ENCODE measurements at regions not wholly inside any gene's neighbourhood (a gene's known extent, or its start where the extent isn't known, plus 50 kb on each side); places are given as distances from the start of the nearest gene placed in this dataset.

DNA sequence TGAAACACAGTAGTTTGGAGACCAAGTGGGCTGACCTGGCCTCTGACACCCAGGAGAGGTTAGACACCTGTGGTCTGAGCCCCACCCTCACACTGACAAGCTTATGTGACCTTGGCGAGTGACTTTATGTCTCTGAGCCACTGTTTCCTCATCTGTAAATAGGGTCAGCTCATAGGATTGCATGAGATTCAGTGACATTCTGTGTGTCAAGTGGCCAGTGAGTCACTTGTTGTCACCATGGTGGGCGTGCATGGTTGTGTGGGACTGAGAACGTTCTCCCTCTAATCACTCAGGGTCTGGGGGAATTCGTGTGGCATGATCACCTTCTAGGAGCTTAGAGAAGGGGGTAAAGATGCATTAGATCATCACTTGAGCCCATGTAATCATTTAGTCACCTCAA lies 146.4 kb downstream of the PHETA1 start:
- no peak for DNase-seq (ENCODE audit: low read depth, low spot score)

DNA sequence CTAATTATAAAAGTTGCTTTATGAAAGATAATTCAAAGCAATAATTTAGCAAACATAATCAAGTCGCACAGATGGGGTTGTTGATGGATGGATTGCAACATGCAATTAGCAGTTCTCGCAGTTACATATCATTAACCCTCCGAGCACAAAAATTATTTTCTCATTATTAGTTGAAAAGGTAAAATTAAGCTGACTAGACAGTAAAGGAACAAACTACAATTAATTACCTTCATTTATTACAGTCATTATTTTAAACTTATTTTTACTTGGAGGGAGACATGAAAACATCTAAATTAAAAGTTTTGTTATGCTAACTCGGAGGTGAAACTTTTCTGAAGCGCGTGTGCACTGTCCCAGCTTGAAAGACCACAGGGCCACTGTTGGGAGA lies 146.9 kb downstream of the PHETA1 start:
- no peak for DNase-seq (ENCODE audit: low read depth, low spot score)

DNA sequence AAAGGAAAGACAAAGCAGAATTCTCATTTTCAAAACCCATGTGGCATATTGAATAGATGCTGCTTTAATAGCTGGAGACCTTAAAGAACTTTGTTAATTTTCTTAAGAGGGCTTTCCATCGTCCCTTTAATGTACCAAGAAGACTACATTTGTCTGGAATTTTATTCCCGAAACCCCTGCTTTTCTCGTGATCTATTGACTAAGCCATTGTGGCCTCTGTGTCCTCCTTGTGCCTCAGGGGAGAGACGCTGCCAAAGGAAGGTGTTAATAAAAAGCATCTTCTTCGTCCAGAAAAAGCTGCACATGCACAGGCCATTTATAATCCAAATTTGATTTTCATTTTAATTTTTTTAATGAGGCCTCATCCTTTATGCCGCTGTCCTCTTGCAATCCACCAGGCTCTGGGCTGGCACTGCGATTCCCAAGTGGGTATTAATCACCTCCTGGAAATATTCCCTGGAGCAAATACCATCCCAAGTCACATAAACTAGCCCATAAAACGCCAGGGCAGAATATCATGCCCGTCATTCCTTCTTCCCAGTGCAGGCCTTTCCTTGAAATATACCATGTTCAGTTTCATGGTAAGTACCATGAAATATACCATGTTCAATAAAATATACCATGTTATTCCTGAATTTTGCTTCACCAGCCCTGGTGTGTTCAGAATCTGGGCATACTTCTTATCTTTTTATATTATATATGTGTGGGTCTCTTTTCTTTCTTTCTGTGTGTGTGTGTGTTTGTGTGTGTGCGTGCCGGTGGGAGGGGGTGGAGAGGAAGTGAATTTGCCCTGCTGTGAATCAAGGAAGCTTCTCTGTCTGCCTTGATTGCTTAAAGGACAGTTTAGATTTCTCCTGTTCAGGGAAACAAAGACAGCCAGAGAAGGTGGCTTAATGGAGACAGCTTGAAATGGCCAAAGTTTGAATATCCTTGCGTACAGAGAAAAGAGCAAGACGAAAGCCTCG lies 147.6 kb downstream of the PHETA1 start:
- DNase-seq (ENCODE audit: low read depth, low spot score), result no peak

DNA sequence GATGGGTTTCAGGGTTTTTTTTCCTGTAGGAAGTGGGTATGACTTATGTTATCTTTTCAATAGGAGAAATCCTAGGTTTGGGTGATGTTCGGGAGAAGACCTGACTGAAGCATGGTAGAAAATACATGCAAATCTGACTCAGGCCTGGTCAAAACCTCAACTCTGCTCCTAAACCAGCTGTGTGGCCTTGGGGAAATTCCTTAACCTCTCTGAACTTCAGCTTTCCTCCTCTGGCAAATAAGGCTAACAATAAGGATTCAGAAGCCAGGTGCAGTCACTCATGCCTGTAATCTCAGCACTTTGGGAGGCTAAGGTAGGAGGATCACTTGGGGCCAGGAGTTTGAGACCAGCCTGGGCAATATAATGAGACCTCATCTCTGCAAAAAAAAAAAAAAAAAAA lies 148.5 kb downstream of the PHETA1 start:
- no peak for DNase-seq (ENCODE audit: low read depth, low spot score)

DNA sequence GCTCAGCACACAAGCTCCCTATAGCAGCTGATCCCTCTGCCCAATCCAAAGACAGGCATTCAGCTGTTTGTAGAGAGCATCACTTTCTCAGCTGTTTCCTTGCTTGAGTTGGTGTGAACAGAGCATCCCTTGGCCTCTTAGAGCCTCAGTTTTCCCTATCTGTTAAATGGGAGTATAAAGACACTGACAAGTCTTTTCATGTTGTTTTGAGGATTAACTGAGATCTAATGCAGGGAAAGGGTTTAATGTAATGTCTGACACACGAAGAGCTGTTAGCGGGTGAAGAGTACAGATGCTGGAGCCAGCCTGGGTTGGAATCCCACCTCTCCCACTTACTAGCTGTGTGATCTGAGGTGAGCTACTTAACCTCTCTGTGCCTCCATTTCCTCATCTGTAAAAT lies 149.5 kb downstream of the PHETA1 start:
- DNase-seq (ENCODE audit: low read depth, low spot score), result no peak

DNA sequence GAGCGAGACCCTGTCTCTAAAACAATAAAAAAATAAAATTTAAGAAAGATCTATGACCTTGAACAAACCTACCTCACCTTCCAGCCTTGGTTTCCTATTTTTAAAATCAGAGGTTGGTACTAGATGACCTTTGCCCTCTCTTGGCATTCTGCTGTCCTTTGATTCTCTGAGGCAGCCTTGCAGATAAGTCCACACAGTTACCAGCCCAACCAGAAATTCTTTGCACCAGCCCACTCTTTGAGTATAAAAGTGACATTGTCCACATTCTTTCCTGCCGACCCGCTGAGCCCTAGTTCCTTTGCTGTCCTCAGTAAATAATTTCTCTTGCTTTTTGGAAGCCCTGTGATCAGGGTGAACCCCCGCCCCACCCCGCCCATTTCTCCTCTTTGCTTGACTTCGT lies 150.4 kb downstream of the PHETA1 start:
- DNase-seq (ENCODE audit: low read depth, low spot score), result no peak

DNA sequence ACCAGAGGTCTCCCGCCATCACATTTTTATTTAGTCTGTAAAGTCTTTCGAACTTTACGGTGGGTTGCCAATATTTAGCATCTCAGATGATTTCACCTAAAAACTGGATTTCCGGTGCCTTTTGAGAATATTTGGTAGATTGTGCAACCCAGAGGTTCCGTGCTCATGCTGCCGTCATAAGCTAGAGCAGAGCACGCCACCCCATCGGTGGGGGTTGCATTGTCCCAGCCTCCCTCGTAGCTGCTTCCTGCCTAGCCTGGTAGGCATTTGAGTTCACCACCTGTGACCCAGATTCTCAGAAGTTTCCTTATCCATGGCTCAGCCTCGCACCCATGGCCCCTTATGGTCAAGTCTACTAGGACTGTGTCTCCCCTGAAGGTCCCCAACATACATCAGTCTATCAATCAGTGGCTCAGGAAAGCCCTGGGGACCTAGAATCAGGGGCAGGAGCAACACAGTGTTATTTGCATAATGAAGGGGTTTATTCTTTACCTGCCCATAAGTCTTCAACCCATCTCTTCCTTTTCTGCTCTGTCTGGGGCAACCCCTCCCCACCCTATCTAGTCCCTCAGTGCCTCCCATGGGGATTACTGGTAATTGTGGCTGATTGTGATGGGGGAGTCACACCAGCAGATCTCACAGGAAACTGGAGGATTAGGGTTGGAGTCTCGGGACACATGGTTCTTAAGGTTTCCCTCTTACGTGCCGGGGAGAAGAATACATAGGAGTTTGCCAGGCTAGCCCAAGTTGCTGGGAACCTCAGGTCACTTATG lies 152.3 kb downstream of the PHETA1 start:
- no peak for DNase-seq (ENCODE audit: low read depth, low spot score)

DNA sequence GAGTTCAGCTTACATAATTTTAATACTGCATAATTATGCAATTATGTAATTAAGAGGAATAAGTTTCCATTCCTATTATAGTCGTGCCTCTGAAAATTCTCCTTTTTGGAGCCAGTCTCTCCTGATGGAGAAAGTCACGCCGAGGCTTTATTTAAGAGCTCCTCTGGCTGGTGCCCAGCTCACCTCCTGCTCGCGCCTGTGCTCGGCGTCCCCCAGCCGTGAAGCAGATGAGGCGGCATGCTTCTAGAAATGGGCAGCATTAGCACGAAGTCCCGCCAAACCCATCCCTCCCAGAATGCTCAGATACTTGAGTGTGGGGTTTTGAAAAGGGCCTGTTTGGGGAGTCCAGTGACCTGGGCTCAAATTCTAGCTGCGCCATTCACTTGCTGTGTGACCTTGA lies 153.0 kb downstream of the PHETA1 start:
- no peak for DNase-seq (ENCODE audit: low read depth, low spot score)

DNA sequence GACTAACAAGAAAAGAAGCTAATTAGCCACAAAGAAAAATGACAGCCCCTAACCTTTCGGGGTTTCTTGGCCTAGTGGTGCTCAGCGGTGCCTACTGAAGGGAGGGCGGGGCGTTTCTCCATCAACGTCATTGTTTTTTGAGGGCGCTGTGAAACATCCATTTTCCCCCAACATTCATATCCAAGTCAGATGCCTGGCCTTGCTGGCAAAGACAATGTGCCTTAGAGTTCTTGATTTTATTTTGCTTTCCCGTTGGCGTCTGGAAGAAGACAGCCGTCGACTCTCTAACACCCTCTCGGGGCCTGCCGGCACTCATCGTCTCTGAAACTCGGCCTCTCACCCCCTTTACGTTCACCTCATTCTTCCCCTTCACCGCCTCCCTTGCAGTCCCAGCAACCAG lies 154.5 kb downstream of the PHETA1 start:
- no peak for DNase-seq (ENCODE audit: low read depth, low spot score)

DNA sequence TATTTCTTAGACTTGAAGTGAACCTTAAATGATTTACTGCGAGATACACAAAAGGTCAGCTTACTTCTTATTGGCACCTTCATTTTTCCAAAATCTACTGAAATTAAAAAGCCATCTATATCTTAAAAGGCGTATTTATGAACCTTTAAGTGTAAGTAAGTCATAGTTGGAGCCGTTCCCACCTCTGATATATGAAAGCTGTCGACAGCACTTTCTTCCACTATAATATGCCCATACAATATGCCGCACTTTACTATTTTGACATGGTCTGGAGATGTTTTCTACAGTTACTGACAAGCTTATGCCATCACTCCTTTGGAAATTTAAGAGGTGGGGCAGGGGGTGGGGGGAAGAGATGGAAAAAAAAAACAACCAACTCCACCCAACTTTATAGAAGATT lies 155.3 kb downstream of the PHETA1 start:
- DNase-seq (ENCODE audit: low read depth, low spot score), result no peak

DNA sequence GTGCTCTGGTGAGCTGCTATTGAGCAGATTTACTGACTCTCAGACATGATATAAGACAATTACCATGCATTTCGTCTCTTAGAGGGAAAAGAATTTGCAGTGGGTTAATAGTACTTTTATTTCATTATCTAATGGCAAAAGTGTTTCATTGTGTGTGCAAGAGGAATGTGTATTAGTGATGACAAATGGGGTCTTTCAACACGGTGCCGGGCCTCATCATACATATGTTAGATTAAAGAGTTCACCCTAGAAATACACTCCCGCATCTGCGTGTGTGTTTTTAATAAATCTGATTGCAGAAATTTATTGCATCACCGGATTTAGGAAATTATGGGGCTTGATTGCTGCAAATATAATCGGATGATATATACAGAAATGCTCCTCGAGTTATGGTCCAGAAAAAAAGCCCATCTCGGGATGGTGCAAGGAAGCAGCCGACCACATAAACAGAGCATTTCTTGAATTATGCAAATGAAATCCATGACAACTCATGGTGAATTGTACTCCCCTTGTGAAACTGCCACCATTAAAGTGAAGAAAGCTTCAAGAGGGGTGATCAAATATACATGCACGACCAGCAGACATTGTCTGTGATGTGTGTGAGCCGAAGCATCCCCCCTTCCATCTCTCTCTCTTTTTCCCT lies 156.0 kb downstream of the PHETA1 start:
- no peak for DNase-seq (ENCODE audit: low read depth, low spot score)

DNA sequence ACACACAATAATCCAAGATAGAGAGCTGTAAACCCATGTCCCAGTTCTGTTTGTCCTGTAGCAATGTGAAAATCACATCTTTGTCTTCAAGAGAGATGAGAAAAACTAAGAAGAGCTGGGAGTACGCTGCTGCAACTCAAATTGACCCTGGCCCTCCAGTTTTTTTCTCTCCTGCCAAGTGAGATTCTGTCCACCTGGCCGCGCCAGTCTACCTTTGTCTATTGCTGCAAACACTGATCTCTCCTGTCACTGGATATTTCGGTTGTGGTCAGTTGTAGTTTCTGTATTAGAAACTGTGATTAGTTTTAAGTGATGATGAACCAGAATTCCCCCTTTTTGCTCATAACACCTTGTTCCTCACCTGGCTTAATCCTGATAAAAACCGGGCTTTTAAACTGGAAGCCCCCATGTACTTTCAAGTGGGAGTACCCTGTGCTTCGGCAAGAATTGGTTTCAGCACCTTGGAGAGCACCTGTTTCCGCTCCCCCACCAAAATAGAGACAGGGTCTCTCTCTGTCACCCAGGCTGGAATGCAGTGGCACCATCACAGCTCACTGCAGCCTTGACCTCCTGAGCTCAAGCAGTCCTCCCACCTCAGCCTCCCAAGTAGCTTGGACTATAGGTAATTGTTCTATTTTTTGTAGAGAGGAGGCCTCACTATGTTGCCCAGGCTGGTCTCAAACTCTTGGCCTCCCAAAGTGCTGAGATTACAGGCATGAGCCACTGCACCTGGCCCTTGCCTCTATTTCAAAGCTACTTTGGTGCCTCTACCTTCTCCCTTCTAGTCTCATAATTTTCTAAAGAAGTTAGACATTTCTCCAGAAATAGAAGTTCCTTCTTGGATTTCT lies 156.8 kb downstream of the PHETA1 start:
- DNase-seq (ENCODE audit: low read depth, low spot score), result no peak

DNA sequence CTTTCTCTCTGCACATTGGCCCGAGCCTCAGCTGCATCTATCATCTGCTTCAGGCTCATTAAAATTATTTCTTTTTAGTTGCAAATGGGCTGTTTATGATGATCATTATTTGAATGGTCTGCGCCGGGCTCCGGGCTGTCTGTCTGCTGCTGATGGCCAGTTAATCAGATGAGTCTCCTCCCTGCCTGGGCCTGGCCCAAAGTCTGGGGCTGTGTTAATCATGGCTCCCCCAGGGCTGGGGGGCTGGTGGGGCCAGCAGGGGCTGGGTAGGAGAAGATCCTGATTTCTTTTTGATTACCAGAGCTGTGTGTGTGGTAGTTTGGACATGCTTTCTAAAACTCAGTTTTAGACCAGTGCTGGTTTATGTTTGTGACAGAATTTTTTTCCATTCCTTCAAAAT lies 159.1 kb downstream of the PHETA1 start:
- no peak for DNase-seq (ENCODE audit: low read depth, low spot score)

DNA sequence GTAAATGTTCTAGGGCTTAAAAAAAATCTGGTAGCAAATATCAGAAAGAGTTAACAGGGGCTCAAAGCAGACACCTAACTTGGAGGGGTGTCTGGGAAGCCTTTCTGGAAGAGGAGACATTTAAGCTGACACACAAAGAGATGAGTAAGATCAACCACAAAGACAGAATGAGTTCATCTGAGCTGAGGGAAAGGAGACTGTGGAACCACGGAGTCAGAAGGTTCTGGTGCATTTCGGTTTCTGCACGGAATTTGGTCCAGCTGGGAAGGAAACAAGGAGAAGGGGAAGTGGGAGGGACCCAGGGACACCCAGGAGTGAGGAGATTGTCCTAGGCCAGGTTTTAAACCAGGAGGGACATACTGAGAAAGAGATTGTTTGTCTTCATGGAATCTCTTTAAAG lies 161.1 kb downstream of the PHETA1 start:
- no peak for DNase-seq (ENCODE audit: low read depth, low spot score)

DNA sequence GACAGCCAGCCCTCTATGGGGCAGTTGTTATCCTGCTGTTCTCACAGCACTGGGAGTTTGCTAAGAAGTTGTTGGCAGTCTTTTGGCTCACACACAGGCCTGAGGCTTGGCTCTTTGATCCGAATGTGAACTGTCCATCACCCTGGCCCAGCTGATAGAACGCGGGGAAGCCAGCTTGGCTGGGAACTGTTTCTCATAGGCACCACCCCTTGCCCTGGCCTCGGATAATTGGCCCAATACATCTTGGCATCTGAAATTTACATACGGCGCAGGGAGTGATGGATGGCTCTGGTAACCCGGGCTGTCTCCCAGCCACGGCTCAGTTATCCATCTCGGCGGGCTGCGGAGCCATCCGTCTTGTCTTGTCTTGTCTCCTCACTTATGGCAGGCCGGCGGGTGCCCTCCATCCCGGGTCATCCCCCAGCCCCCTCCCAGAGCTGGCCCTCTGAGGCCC lies 164.1 kb downstream of the PHETA1 start:
- no peak for DNase-seq (ENCODE audit: low read depth, low spot score)

DNA sequence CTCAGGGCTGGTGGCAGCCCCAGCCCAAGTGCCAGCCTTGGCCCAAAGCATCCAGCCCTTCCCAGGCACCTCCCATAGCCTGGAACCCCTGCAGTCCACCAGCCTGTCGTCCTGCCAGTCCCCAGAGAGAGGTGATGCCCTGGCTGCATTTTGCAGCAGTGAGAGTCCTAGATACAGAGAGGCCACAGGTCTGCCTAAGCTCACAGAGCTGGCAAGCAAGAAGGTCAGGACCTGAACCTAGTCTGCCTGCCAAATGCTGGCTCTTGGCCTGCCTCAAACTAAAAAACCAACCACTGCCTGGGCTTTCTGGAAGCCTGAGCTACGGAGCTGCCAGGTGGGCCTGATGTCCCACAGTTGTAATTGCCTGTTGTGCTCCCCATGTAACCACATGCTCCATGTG lies 164.9 kb downstream of the PHETA1 start:
- no peak for DNase-seq (ENCODE audit: low read depth, low spot score)

DNA sequence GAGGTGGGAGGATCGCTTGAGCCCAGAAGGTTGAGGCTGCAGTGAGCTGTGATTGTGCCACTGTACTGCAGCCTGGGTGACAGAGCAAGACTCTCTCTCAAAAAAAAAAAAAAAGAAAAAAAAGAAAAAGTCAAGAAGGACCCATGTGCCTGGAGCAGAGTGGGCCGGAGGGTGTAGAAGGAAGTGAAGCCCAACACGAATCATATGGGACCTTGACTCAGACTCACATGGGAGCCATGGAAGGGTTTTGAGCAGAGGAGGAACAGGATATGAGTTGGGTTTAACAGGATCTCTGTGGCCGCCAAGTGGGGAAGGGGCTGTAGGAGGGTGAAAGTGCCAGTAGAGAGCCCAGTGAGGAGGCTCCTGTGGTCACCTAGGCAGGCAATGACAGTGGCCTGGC lies 165.4 kb downstream of the PHETA1 start:
- DNase-seq (ENCODE audit: low read depth, low spot score), result no peak

DNA sequence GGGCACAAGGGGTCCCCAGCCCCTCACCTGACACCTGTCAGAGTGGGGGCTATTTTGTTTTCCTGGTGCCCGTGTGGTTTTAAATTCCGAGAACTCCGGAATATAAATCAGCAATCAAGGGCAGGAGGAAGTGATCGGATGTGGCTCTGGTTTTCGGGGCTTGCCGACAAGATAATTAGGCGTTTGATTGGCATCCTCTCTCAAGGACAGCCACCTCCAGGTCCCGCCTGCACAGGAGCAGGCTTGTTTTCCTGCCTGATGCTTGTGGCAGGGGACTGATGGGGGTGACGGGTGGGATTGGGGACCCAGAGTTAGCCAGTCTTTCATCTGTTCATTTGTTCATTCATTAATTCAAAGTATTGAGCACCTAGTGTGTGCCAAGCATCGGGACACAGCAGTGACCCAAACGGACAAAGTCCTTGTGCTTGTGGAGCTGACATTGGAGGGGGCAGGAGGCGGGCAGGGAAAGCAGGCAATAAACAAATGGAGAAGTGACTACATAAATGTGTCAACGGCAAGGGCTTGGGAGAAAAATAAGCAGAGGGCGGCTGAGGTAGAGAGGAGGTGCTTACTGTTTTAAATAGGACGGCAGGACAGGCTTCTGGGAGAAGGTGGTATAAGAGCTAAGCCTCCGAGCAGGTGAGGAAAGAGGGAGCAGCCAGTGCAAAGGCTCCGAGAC lies 166.5 kb downstream of the PHETA1 start:
- no peak for DNase-seq (ENCODE audit: low read depth, low spot score)

DNA sequence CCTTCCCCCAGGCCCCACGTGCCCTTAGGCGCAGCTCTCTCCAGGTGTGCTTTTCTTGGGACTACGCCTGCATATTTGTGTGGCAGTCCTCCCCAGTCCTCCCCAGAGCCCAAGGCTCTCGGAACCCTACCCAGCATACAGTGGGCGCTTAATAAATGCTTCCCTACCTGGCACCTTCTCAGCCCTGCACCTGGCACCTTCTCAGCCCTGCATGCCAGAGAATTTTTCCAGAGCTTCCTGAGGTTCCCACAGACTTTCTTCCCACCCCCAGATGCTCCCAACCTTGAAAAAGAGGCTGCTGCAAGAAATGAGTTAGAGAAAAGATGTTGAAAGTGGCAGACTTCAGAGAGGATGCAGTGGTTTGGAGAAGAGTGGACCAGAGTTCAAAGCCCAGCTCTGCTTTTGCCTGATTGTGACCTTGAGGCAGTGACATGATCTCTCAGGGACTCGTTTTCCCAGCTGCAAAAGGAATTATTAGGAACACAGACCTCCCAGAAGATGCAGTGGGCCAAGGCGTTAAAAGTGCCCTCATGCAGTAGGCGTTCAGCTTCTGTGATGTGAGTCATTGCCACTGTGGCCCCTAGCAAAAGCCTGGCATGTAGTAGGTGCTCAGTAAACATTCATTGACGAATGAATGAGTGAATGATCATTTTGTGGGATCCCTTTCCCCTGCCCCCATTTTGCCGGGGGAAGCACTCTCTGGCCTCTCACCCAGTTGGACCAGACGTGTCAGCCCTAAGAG lies 167.2 kb downstream of the PHETA1 start:
- DNase-seq (ENCODE audit: low read depth, low spot score), result no peak

DNA sequence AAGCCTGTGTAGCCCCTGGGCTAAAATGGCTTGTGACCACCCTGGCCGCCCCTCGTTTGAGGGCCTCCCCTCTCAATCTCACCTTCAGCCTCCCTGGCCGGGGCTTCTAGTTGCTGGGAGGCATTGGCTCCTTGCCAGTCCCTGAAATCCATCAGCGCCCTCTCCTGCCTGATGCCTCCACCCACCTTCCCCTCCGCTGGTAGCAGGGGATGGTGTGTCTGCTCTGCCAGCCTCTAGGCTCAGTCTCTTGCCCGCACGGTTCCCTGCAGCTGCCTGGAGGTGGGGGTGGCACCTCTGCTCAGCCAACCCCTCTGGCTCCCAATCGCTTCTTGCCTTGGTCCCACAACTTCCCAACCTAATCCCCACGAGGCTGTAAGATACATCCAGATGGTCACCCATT lies 167.9 kb downstream of the PHETA1 start:
- no peak for DNase-seq (ENCODE audit: low read depth, low spot score)
